Right atrium auricular region (tissue), 2 donors: ENCODE measurements at regions not wholly inside any gene's neighbourhood (a gene's known extent, or its start where the extent isn't known, plus 50 kb on each side); places are given as distances from the start of the nearest gene placed in this dataset.
"Not testable (repeated sequence)": the region's sequence is repeated elsewhere in the genome, so short reads cannot be mapped to it uniquely, and the experiment has no call there.

ENCODE experiments used
- DNase-seq: peaks from one replicate; pipeline ENCODE4 v3.0.0-alpha.2; 2019; ENCODE audit warnings: low spot score
- H3K27ac ChIP-seq, 2 donors: fragments of 200-600 bp; sonication (generic); 1 replicate in 1 of 2; 2 replicates in 1 of 2; pipeline ENCODE4 v1.5.1; 2016 to 2019
- H3K27me3 ChIP-seq, 2 donors: fragments of 200-600 bp; sonication (generic); one replicate each; pipeline versions ENCODE4 v1.5.1 to v1.6.0; 2017 to 2019
- H3K36me3 ChIP-seq: fragments of 200-600 bp; sonication (generic); one replicate; pipeline ENCODE4 v1.5.1; 2016
- H3K4me1 ChIP-seq, 2 donors: fragments of 200-600 bp; sonication (generic); one replicate each; pipeline versions ENCODE4 v1.5.1 to v1.6.0; 2017 to 2019
- H3K4me3 ChIP-seq, 2 donors: fragments of 200-600 bp; sonication (generic); 1 replicate in 1 of 2; 2 replicates in 1 of 2; pipeline ENCODE4 v1.5.1; 2017 to 2019; ENCODE audit warnings: mild to moderate bottlenecking in 1 of 2, moderate library complexity in 1 of 2
- H3K9me3 ChIP-seq, 2 donors: fragments of 200-600 bp; sonication (generic); one replicate each; pipeline ENCODE4 v1.5.1; 2019
- TF ChIP-seq, protein P1 (sequence below), 2 donors: fragments of 200-600 bp; sonication (generic); IDR thresholded peaks; one replicate each; pipeline ENCODE4 v1.5.1; 2019; ENCODE audit warnings: antibody characterized with exemption in 2 of 2

GRCh38 chr3:5774337-5774736, 586.8 kb downstream of the EDEM1 start:
- Histone ChIP-seq H3K27ac (no peak overlapping the region), H3K4me1 (no peaks in the 10 kb centered on the region), H3K36me3 (no peaks in the 10 kb centered on the region), H3K4me3 (no peak overlapping the region), H3K27me3 (no peaks in the 10 kb centered on the region), H3K9me3 (no peaks in the 10 kb centered on the region)
- no peak for DNase-seq
- TF ChIP-seq, protein P1, sequence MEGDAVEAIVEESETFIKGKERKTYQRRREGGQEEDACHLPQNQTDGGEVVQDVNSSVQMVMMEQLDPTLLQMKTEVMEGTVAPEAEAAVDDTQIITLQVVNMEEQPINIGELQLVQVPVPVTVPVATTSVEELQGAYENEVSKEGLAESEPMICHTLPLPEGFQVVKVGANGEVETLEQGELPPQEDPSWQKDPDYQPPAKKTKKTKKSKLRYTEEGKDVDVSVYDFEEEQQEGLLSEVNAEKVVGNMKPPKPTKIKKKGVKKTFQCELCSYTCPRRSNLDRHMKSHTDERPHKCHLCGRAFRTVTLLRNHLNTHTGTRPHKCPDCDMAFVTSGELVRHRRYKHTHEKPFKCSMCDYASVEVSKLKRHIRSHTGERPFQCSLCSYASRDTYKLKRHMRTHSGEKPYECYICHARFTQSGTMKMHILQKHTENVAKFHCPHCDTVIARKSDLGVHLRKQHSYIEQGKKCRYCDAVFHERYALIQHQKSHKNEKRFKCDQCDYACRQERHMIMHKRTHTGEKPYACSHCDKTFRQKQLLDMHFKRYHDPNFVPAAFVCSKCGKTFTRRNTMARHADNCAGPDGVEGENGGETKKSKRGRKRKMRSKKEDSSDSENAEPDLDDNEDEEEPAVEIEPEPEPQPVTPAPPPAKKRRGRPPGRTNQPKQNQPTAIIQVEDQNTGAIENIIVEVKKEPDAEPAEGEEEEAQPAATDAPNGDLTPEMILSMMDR (IDR thresholded peaks at IDR 0.05) = no peak

DNA sequence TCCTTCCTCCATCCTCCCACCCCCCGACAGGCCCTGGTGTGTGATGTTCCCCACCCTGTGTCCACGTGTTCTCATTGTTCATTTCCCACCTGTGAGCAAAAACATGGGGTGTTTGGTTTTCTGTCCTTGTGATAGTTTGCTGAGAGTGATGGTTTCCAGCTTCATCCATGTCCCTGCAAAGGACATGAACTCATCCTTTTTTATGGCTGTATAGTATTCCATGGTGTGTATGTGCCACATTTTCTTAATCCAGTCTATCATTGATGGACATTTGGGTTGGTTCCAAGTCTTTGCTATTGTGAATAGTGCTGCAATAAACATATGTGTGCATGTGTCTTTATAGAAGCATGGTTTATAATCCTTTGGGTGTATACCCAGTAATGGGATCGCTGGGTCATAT, 587.6 kb downstream of the EDEM1 start:
- H3K27ac ChIP-seq, H3K4me3 ChIP-seq, DNase-seq: not testable (repeated sequence)

DNA sequence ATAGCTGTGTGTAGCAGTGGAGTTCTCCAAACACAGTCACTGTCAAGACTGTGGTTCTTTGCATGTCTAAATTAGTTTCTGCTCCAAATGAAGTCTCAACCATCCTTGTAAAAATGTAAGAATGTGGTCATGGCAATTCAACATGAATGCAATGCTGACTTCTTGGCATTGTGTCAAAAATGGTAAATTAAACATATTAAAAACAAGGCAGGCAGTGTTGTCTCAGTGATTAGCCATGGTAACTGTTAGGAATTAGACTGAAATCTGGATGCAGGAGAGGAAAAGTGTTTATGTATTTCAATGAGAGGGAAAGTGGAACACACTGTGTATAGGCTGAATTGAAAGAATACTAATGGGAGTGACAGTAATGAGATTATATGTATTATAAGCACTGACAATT, 597.2 kb downstream of the EDEM1 start:
- TF ChIP-seq, protein P1 (IDR thresholded peaks at IDR 0.05) = no peak
- Histone ChIP-seq H3K36me3 (no peaks in the 10 kb centered on the region), H3K4me3 (no peak overlapping the region), H3K4me1 (no peaks in the 10 kb centered on the region), H3K27me3 (no peaks in the 10 kb centered on the region), H3K27ac (no peak overlapping the region), H3K9me3 (no peaks in the 10 kb centered on the region)
- no peak for DNase-seq

More for the DNA sequence above, 587.6 kb downstream of the EDEM1 start:
- not testable (repeated sequence) for H3K36me3 ChIP-seq, H3K4me1 ChIP-seq, H3K27me3 ChIP-seq, H3K9me3 ChIP-seq

GRCh38 chr3:5787861-5788488, 600.5 kb downstream of the EDEM1 start:
- no peaks in the 10 kb centered on the region for H3K36me3 ChIP-seq
- TF ChIP-seq, protein P1 (IDR thresholded peaks at IDR 0.05) = peak in 1 of 2 donors; percentile 10
- no peak overlapping the region for H3K4me3 ChIP-seq
- H3K27me3 ChIP-seq = no peaks in the 10 kb centered on the region
- no peak for DNase-seq
- H3K27ac ChIP-seq = no peak overlapping the region
- no peaks in the 10 kb centered on the region for H3K4me1 ChIP-seq
- H3K9me3 ChIP-seq = no peaks in the 10 kb centered on the region

DNA sequence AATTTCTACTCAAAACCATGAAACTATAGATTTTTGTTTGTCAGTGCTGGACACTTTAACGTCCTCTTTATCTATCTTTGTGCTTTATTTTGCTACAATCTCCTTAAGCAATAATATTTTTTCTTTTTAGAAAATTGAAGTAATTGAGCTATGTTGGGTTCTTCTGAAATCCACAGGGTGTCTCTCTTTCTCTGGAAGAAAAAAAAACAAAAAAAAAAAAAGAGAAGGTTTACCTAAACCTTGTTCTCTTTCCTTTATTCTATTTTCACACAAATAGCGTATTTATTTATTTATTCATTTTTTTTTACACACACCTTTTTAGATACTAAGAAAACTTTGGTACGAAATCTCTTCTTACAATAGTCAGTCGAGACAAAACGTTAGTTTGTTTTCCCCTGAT, 601.0 kb downstream of the EDEM1 start:
- DNase-seq = no peak
- Histone ChIP-seq H3K9me3 (no peaks in the 10 kb centered on the region), H3K27ac (no peak overlapping the region), H3K27me3 (no peaks in the 10 kb centered on the region), H3K4me3 (no peak overlapping the region), H3K36me3 (no peaks in the 10 kb centered on the region), H3K4me1 (no peaks in the 10 kb centered on the region)
- TF ChIP-seq, protein P1 (IDR thresholded peaks at IDR 0.05) = no peak

DNA sequence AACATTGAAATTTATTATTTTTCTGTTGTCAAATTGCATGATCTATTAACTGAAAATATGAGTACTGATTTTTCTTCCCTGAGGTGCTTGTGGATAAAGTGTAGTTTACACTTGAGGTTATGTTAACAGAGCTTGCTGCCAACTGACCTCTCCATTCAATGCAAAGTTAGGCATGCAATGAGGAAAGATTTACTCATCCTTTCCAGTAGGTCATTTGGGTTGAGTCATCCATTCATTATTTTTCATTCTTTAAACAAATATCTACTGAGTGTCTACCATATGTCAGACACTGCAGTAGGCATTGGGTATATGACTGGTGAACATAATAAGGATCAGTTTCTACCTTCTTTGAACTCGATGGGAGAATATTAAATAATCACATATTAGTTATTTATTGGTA, 604.1 kb downstream of the EDEM1 start:
- Histone ChIP-seq H3K4me1 (no peaks in the 10 kb centered on the region), H3K27me3 (no peaks in the 10 kb centered on the region), H3K36me3 (no peaks in the 10 kb centered on the region), H3K27ac (no peak overlapping the region), H3K9me3 (no peaks in the 10 kb centered on the region), H3K4me3 (no peak overlapping the region)
- no peak for DNase-seq
- TF ChIP-seq, protein P1 (IDR thresholded peaks at IDR 0.05) = no peak
